ENCODE measurements at regions not wholly inside any gene's neighbourhood (a gene's known extent, or its start where the extent isn't known, plus 50 kb on each side); places are given as distances from the start of the nearest gene placed in this dataset.

DNA sequence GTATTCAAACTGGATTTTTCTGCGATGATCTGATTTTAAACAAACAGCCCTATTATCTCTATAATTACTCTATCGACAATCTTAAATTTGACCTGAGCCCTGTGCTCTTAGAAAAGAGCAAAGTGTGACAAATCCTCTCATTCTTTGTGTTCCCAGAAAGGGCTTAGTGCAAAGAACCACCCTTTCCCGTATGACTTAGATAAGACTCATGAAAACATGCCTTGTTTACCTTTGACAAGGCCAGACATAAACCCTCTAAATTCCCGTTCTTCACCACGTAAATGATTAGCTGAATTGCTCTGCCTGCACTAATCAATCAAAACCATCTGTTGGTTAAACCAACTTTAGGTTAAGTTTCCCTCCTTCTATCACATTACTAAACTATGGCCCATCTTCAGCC, 285.7 kb upstream of the SEL1L start:
- DNase-seq (no peak), ATAC-seq (peak; percentile 90 to 94 (median 91))
- H3K27me3 ChIP-seq: no peaks in the 10 kb centered on the region
- no peaks in the 10 kb centered on the region for H3K36me3 ChIP-seq
- no peaks in the 10 kb centered on the region for H3K9me3 ChIP-seq
- intact Hi-C loops (cut with DNase I): no loop called here
- H3K4me3 ChIP-seq: no peak overlapping the region
- H3K27ac ChIP-seq: peak overlapping the region; percentile 52 to 60 (median 56)
- WGBS (ENCODE audit: insufficient coverage, low coverage, low lambda C conversion rate, missing lambda C conversion rate): 12% methylated on average over 5 of the region's 5 CpGs
- H3K4me1 ChIP-seq: peaks cover 0 to 11% (median 4%) of the 10 kb centered on the region in 4 donors
- TF ChIP-seq, protein P1, sequence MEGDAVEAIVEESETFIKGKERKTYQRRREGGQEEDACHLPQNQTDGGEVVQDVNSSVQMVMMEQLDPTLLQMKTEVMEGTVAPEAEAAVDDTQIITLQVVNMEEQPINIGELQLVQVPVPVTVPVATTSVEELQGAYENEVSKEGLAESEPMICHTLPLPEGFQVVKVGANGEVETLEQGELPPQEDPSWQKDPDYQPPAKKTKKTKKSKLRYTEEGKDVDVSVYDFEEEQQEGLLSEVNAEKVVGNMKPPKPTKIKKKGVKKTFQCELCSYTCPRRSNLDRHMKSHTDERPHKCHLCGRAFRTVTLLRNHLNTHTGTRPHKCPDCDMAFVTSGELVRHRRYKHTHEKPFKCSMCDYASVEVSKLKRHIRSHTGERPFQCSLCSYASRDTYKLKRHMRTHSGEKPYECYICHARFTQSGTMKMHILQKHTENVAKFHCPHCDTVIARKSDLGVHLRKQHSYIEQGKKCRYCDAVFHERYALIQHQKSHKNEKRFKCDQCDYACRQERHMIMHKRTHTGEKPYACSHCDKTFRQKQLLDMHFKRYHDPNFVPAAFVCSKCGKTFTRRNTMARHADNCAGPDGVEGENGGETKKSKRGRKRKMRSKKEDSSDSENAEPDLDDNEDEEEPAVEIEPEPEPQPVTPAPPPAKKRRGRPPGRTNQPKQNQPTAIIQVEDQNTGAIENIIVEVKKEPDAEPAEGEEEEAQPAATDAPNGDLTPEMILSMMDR (IDR thresholded peaks at IDR 0.05): no peak

DNA sequence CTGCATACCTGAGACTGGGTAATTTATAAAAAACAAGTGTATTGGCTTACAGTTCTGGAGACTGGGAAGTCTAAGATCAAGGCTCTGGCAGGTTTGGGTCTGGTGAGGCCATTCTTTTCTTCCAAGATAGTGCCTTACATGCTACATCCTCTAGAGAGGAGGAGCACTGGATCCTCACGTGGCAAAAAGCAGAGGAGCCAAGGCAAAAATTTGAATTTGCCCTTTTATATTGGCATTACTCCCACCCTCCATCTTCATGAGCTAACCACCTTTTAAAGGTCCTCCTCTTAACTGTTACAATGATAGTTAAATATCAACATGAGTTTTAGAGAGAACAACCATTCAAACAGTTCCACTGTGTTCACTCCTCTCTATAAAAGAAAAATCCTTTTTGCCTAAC, 286.3 kb upstream of the SEL1L start:
- Histone ChIP-seq H3K36me3 (no peaks in the 10 kb centered on the region), H3K4me1 (peaks cover 0 to 11% (median 4%) of the 10 kb centered on the region in 4 donors), H3K9me3 (no peaks in the 10 kb centered on the region), H3K27ac (peak overlapping the region in 2 of 3 donors; percentile 52 to 60), H3K4me3 (no peak overlapping the region), H3K27me3 (no peaks in the 10 kb centered on the region)
- ATAC-seq (peak; percentile 52 to 74 (median 62)), DNase-seq (no peak)
- intact Hi-C loops (cut with DNase I): no loop called here
- no peak for TF ChIP-seq POLR2A (IDR thresholded peaks at IDR 0.05)
- TF ChIP-seq, protein P1 (IDR thresholded peaks at IDR 0.05): no peak
- 38% methylated on average over 1 of the region's 1 CpG for WGBS (ENCODE audit: insufficient coverage, low coverage, low lambda C conversion rate, missing lambda C conversion rate)

DNA sequence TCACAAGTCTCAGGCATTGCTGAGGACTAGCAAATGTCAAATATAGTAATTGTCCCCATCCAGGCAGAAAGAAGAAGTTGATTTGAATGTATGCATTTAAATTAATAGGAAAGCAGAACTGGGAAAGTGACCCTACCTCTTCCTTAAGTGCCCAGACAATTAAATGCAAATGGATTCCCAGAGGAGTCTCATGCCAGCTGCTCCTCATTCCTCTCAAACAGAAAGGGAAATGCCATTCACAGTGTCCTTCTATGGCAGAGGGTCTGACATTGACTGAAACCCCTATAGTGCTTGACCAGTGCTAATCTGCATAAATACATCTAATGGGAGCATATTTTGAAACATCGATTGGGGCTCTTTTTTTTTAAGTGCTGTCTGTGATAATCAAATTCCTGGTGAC, 292.4 kb upstream of the SEL1L start:
- Histone ChIP-seq H3K27me3 (no peaks in the 10 kb centered on the region), H3K27ac (no peak overlapping the region), H3K9me3 (no peaks in the 10 kb centered on the region), H3K4me1 (peaks cover 0 to 8% (median 3%) of the 10 kb centered on the region in 4 donors), H3K36me3 (no peaks in the 10 kb centered on the region), H3K4me3 (no peak overlapping the region)
- 93% methylated on average over 1 of the region's 1 CpG for WGBS (ENCODE audit: insufficient coverage, low coverage, low lambda C conversion rate, missing lambda C conversion rate)
- intact Hi-C loops (cut with DNase I): no loop called here
- DNase-seq: no peak
- TF ChIP-seq, protein P1 (IDR thresholded peaks at IDR 0.05): no peak
- TF ChIP-seq POLR2A (IDR thresholded peaks at IDR 0.05): no peak
- no peak for ATAC-seq

DNA sequence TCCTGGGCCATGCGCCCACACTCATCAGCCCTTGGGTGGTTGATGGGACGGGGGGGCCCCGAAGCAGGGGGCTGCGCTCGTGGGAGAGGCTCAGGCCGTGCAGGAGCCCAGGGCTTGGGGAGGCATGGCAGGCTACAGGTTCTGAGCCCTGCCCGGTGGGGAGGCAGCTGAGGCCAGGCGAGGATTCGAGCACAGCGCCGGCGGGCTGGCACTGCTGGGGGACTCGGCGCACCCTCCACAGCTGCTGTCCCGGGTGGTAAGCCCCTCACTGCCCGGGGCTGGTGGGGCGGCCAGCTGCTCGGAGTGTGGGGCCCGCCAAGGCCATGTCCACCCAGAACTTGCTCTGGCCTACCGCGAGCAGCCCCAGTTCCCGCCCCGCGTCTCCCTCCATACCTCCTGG, 295.8 kb upstream of the SEL1L start:
- H3K27ac ChIP-seq: no peak overlapping the region
- no peak for TF ChIP-seq POLR2A (IDR thresholded peaks at IDR 0.05)
- TF ChIP-seq, protein P1 (IDR thresholded peaks at IDR 0.05): no peak
- H3K4me3 ChIP-seq: no peak overlapping the region
- H3K27me3 ChIP-seq: no peaks in the 10 kb centered on the region
- intact Hi-C loops (cut with DNase I): no loop called here
- H3K36me3 ChIP-seq: no peaks in the 10 kb centered on the region
- DNase-seq: no peak
- H3K4me1 ChIP-seq: peaks cover 0 to 22% (median 3%) of the 10 kb centered on the region in 4 donors
- no peaks in the 10 kb centered on the region for H3K9me3 ChIP-seq
- ATAC-seq: no peak
- no CpG with 5 or more reads among the region's 24 CpGs for WGBS (ENCODE audit: insufficient coverage, low coverage, low lambda C conversion rate, missing lambda C conversion rate)
